H9 (cell line): ENCODE measurements at regions not wholly inside any gene's neighbourhood (a gene's known extent, or its start where the extent isn't known, plus 50 kb on each side); places are given as distances from the start of the nearest gene placed in this dataset.
A peak's percentile ranks its signal among the peaks of the same experiment; 100 is the strongest.

Source experiments
- DNase-seq: peaks from one replicate; pipeline ENCODE4 v3.0.0-alpha.2; 2017
- H2AFZ ChIP-seq: one replicate; pipeline ENCODE4 v1.6.1; 2013; ENCODE audit warnings: mild to moderate bottlenecking, low read length, control low read depth, moderate library complexity
- H2AK5ac ChIP-seq: 2 replicates; pipeline ENCODE4 v1.6.1; 2013; ENCODE audit warnings: low read length, control low read depth, mixed read lengths; ENCODE audit not compliant: insufficient read length
- H2BK120ac ChIP-seq: one replicate; pipeline ENCODE4 v1.6.1; 2013; ENCODE audit warnings: low read depth, mild to moderate bottlenecking, low read length, control low read depth, inconsistent platforms; ENCODE audit not compliant: poor library complexity, severe bottlenecking
- H2BK12ac ChIP-seq: 2 replicates; pipeline ENCODE4 v1.6.1; 2013; ENCODE audit warnings: low read length, control low read depth, mixed read lengths, low read depth; ENCODE audit not compliant: insufficient read length
- H2BK15ac ChIP-seq: 2 replicates; pipeline ENCODE4 v1.6.1; 2013; ENCODE audit warnings: low read depth, low read length, control low read depth
- H2BK20ac ChIP-seq: one replicate; pipeline ENCODE4 v1.6.1; 2013; ENCODE audit warnings: low read depth, mild to moderate bottlenecking, low read length, control low read depth, inconsistent platforms; ENCODE audit not compliant: poor library complexity, severe bottlenecking
- H2BK5ac ChIP-seq: 2 replicates; pipeline ENCODE4 v1.6.1; 2013; ENCODE audit warnings: low read length, control low read depth, mixed read lengths; ENCODE audit not compliant: insufficient read length
- H3K14ac ChIP-seq: 2 replicates; pipeline ENCODE4 v1.6.1; 2013; ENCODE audit warnings: low read length, control low read depth; ENCODE audit not compliant: insufficient read depth
- H3K18ac ChIP-seq: 2 replicates; pipeline ENCODE4 v1.6.1; 2013; ENCODE audit warnings: low read depth, mild to moderate bottlenecking, mixed read lengths, low read length, control low read depth; ENCODE audit not compliant: insufficient read length
- H3K23ac ChIP-seq: 2 replicates; pipeline ENCODE4 v1.6.1; 2013; ENCODE audit warnings: low read length, control low read depth, mixed read lengths, low read depth; ENCODE audit not compliant: insufficient read length
- H3K23me2 ChIP-seq: 2 replicates; pipeline ENCODE4 v1.6.1; 2013; ENCODE audit warnings: low read depth, mild to moderate bottlenecking, mixed read lengths, low read length, control low read depth; ENCODE audit not compliant: insufficient read length, poor library complexity, severe bottlenecking
- H3K27ac ChIP-seq: 2 replicates; pipeline ENCODE4 v1.5.1; 2013; ENCODE audit warnings: low read length, control low read depth, mixed read lengths, low read depth; ENCODE audit not compliant: insufficient read length
- H3K27me3 ChIP-seq: 2 replicates; pipeline ENCODE4 v1.6.1; 2013; ENCODE audit warnings: low read length, control low read depth, inconsistent platforms; ENCODE audit not compliant: insufficient read depth
- H3K4ac ChIP-seq: 2 replicates; pipeline ENCODE4 v1.6.1; 2013; ENCODE audit warnings: low read depth, mild to moderate bottlenecking, control low read depth, inconsistent platforms, low read length, moderate library complexity
- H3K4me1 ChIP-seq: 2 replicates; pipeline ENCODE4 v1.6.1; 2013; ENCODE audit warnings: low read length, control low read depth, inconsistent platforms; ENCODE audit not compliant: insufficient read depth
- H3K4me2 ChIP-seq: 2 replicates; pipeline ENCODE4 v1.6.1; 2013; ENCODE audit warnings: low read length, control low read depth, mixed read lengths; ENCODE audit not compliant: insufficient read length, insufficient read depth
- H3K56ac ChIP-seq: 2 replicates; pipeline ENCODE4 v1.6.1; 2013; ENCODE audit warnings: low read depth, mild to moderate bottlenecking, mixed read lengths, low read length, control low read depth; ENCODE audit not compliant: insufficient read length
- H3K79me1 ChIP-seq: 2 replicates; pipeline ENCODE4 v1.6.1; 2013; ENCODE audit warnings: low read depth, mild to moderate bottlenecking, moderate library complexity, low read length, control low read depth, inconsistent platforms; ENCODE audit not compliant: insufficient read depth, poor library complexity, severe bottlenecking
- H3K79me2 ChIP-seq: 2 replicates; pipeline ENCODE4 v1.6.1; 2013; ENCODE audit warnings: low read length, control low read depth, inconsistent platforms; ENCODE audit not compliant: insufficient read depth
- H3K9ac ChIP-seq: 2 replicates; pipeline ENCODE4 v1.6.1; 2013; ENCODE audit warnings: low read length, control low read depth, mixed read lengths; ENCODE audit not compliant: insufficient read length; ENCODE audit errors: extremely low read depth
- H3K9me3 ChIP-seq: one replicate; pipeline ENCODE4 v1.6.1; 2013; ENCODE audit warnings: low read depth, low read length, inconsistent platforms; ENCODE audit not compliant: control insufficient read depth
- H3T11ph ChIP-seq: one replicate; pipeline ENCODE4 v1.6.1; 2013; ENCODE audit warnings: mild to moderate bottlenecking, low read length, control low read depth, inconsistent platforms
- H4K20me1 ChIP-seq: one replicate; pipeline ENCODE4 v1.6.1; 2013; ENCODE audit not compliant: control insufficient read depth, insufficient read length, insufficient read depth
- H4K5ac ChIP-seq: 2 replicates; pipeline ENCODE4 v1.6.1; 2013; ENCODE audit warnings: low read depth, mild to moderate bottlenecking, mixed read lengths, low read length, control low read depth; ENCODE audit not compliant: insufficient read length
- H4K8ac ChIP-seq: replicated peaks from 2 replicates; pipeline ENCODE4 v1.6.1; 2013; ENCODE audit warnings: low read length, control low read depth, mixed read lengths, low read depth; ENCODE audit not compliant: insufficient read length
- H4K91ac ChIP-seq: 2 replicates; pipeline ENCODE4 v1.6.1; 2013; ENCODE audit warnings: low read depth, mild to moderate bottlenecking, moderate library complexity, mixed read lengths, low read length, control low read depth; ENCODE audit not compliant: insufficient read length
- H3K27ac Mint-ChIP-seq, 3 experiments: 2 replicates in 2 of 3; 3 replicates in 1 of 3; pipeline ENCODE4 v1.8.0; 2020 to 2021; ENCODE audit warnings: mixed read lengths in 3 of 3, mild to moderate bottlenecking in 1 of 3, moderate library complexity in 1 of 3
- H3K27me3 Mint-ChIP-seq: 2 replicates; pipeline ENCODE4 v1.8.0; 2021; ENCODE audit warnings: low read depth, mild to moderate bottlenecking, moderate library complexity, mixed read lengths
- H3K36me3 Mint-ChIP-seq, 3 experiments: 2 replicates in 2 of 3; 3 replicates in 1 of 3; pipeline ENCODE4 v1.8.0; 2020 to 2021; ENCODE audit warnings: low read depth in 3 of 3, mixed read lengths in 3 of 3; ENCODE audit not compliant: insufficient read depth in 1 of 3
- H3K4me1 Mint-ChIP-seq, 2 experiments: 2 replicates each; pipeline ENCODE4 v1.8.0; 2020; ENCODE audit warnings: mixed read lengths in 2 of 2
- H3K4me3 Mint-ChIP-seq, 2 experiments: 2 replicates in 1 of 2; 3 replicates in 1 of 2; pipeline ENCODE4 v1.8.0; 2020 to 2021; ENCODE audit warnings: mild to moderate bottlenecking in 2 of 2, mixed read lengths in 2 of 2, moderate library complexity in 1 of 2
- H3K9me3 Mint-ChIP-seq, 2 experiments: 2 replicates in 1 of 2; 3 replicates in 1 of 2; pipeline ENCODE4 v1.8.0; 2020; ENCODE audit warnings: mild to moderate bottlenecking in 2 of 2, mixed read lengths in 2 of 2, moderate library complexity in 1 of 2
- CTCF ChIP-seq: fragments of 200-600 bp; sonication (generic); conservative IDR thresholded peaks from 3 replicates; pipeline ENCODE4 v1.8.0; 2021; ENCODE audit warnings: antibody characterized with exemption, mild to moderate bottlenecking
- WGBS: extraction: QIAGEN DNeasy Blood & Tissue Kit; methylation state at CpG from one replicate; pipeline ENCODE4 v1.1.7; 2013; ENCODE audit warnings: missing lambda C conversion rate, low lambda C conversion rate, mixed read lengths; ENCODE audit not compliant: insufficient read length; ENCODE audit errors: extremely low coverage; 5-methylcytosine and 5-hydroxymethylcytosine counted together

GRCh38 chr3:24952388-24952787 is 457.7 kb upstream of the THRB start:
- H3K4ac ChIP-seq, result no peak overlapping the region
- no peak overlapping the region for H2AK5ac ChIP-seq
- H3K4me2 ChIP-seq, result no peak overlapping the region
- H2BK5ac ChIP-seq, result no peak overlapping the region
- no peak overlapping the region for H3K23ac ChIP-seq
- H2BK12ac ChIP-seq, result no peak overlapping the region
- H3T11ph ChIP-seq, result no peak overlapping the region
- Mint-ChIP-seq H3K27ac (no peak overlapping the region), H3K36me3 (no peaks in the 10 kb centered on the region), H3K27me3 (peaks cover 100% of the 10 kb centered on the region), H3K9me3 (peaks cover 0 to 3% of the 10 kb centered on the region in 2 experiments; a peak in 2 of 5 replicates), H3K4me1 (peaks cover 5 to 9% of the 10 kb centered on the region in 2 experiments), H3K4me3 (no peak overlapping the region; a peak in 1 of 5 replicates)
- H4K91ac ChIP-seq, result no peak overlapping the region
- H3K27me3 ChIP-seq, result peaks cover 62% of the 10 kb centered on the region
- H3K14ac ChIP-seq, result no peak overlapping the region
- H3K79me1 ChIP-seq, result no peaks in the 10 kb centered on the region
- TF ChIP-seq CTCF, result no peak
- H2AFZ ChIP-seq, result no peak overlapping the region
- no peak overlapping the region for H2BK15ac ChIP-seq
- H3K79me2 ChIP-seq, result no peaks in the 10 kb centered on the region
- no peaks in the 10 kb centered on the region for H3K9me3 ChIP-seq
- no peak overlapping the region for H2BK20ac ChIP-seq
- H3K27ac ChIP-seq, result no peak overlapping the region
- no peaks in the 10 kb centered on the region for H4K20me1 ChIP-seq
- no CpG with 5 or more reads among the region's 6 CpGs for WGBS
- no peaks in the 10 kb centered on the region for H3K23me2 ChIP-seq
- no peak overlapping the region for H4K8ac ChIP-seq
- H4K5ac ChIP-seq, result no peak overlapping the region
- H2BK120ac ChIP-seq, result no peak overlapping the region
- no peaks in the 10 kb centered on the region for H3K4me1 ChIP-seq
- H3K18ac ChIP-seq, result no peak overlapping the region
- peak; percentile 43 for DNase-seq
- no peak overlapping the region for H3K56ac ChIP-seq
- no peak overlapping the region for H3K9ac ChIP-seq
